ENCODE measurements at regions not wholly inside any gene's neighbourhood (a gene's known extent, or its start where the extent isn't known, plus 50 kb on each side); places are given as distances from the start of the nearest gene placed in this dataset.

DNA sequence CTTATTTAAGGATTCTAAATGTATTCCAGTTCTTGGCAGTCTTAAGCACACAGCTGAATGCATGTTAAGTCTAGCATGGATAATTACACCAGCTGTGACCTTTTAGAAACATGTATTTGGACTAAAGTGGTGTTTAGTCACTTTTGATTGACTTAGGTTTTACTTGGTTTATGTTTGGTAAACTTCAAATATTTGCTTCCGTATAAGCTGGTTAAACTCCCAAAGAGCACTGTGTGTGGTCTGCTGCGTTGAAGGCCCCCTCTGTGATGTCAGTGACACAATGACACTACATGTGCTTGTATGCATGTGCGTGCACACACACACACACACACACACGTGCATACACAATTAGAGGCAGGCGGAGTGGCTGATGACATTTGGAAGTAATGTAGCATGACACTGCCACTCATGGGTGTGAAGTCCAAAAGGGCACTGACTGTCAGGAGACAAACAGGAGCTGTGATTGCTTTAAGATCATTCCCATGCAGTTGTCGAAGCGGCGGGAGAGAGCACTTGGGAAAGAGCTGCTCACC is 156.1 kb upstream of the CDH13 start:
- TF ChIP-seq, protein P1, sequence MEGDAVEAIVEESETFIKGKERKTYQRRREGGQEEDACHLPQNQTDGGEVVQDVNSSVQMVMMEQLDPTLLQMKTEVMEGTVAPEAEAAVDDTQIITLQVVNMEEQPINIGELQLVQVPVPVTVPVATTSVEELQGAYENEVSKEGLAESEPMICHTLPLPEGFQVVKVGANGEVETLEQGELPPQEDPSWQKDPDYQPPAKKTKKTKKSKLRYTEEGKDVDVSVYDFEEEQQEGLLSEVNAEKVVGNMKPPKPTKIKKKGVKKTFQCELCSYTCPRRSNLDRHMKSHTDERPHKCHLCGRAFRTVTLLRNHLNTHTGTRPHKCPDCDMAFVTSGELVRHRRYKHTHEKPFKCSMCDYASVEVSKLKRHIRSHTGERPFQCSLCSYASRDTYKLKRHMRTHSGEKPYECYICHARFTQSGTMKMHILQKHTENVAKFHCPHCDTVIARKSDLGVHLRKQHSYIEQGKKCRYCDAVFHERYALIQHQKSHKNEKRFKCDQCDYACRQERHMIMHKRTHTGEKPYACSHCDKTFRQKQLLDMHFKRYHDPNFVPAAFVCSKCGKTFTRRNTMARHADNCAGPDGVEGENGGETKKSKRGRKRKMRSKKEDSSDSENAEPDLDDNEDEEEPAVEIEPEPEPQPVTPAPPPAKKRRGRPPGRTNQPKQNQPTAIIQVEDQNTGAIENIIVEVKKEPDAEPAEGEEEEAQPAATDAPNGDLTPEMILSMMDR (IDR thresholded peaks at IDR 0.05) = no peak
- TF ChIP-seq POLR2A (IDR thresholded peaks at IDR 0.05) = no peak
- TF ChIP-seq POLR2AphosphoS5 (IDR thresholded peaks at IDR 0.05) = no peak

Measured in prostate gland (tissue), 2 donors.